ENCODE measurements at regions not wholly inside any gene's neighbourhood (a gene's known extent, or its start where the extent isn't known, plus 50 kb on each side); places are given as distances from the start of the nearest gene placed in this dataset.

GRCh38 chr13:75178436-75178835 lies 303.5 kb downstream of the TBC1D4 start:
- ChIA-PET CTCF (ENCODE audit: partially characterized antibody) (no interaction called here), POLR2A (ENCODE audit: partially characterized antibody) (no interaction called here)
- FAIRE-seq (no peak), DNase-seq (ENCODE audit: low read depth in 1 of 2, low spot score in 2 of 2) (no peak)
- Histone ChIP-seq H3K4me1 (replicated peaks in 1 of 4; ENCODE audit: control insufficient read depth in 3 of 4, insufficient read depth in 4 of 4, low read length in 3 of 4) (no peaks in the 10 kb centered on the region), H3K9me3 (ENCODE audit: insufficient read depth in 2 of 2, low read depth in 1 of 2, low read length in 1 of 2) (no peaks in the 10 kb centered on the region; a peak in 1 of 4 replicates), H2BK15ac (ENCODE audit: low read length) (no peak overlapping the region), H2AFZ (ENCODE audit: low read length) (no peak overlapping the region), H3K79me2 (ENCODE audit: control insufficient read depth in 1 of 2, insufficient read depth in 2 of 2, low read length in 2 of 2) (no peaks in the 10 kb centered on the region), H4K91ac (replicated peaks; ENCODE audit: insufficient read length, low read length) (no peak overlapping the region), H2BK120ac (replicated peaks; ENCODE audit: low read depth, low read length) (no peak overlapping the region), H3K27ac (ENCODE audit: low read depth, low read length) (no peak overlapping the region), H2BK20ac (ENCODE audit: low read length) (no peak overlapping the region), H3K23me2 (ENCODE audit: low read depth, low read length) (no peaks in the 10 kb centered on the region), H3K27me3 (replicated peaks in 1 of 4; ENCODE audit: control insufficient read depth in 3 of 4, extremely low read depth in 1 of 4, insufficient read depth in 3 of 4, low read length in 3 of 4) (no peaks in the 10 kb centered on the region), H3K4me3 (ENCODE audit: extremely low read depth in 1 of 4, insufficient read depth in 2 of 4, low read depth in 3 of 4, low read length in 4 of 4) (no peak overlapping the region), H2BK12ac (ENCODE audit: low read depth, low read length) (no peak overlapping the region), H4K5ac (ENCODE audit: insufficient read length, low read depth, low read length) (no peak overlapping the region), H3K14ac (ENCODE audit: insufficient read length) (no peak overlapping the region), H3K18ac (ENCODE audit: extremely low read depth, low read length) (no peak overlapping the region), H2BK5ac (ENCODE audit: low read depth, low read length) (no peak overlapping the region), H3K4ac (replicated peaks; ENCODE audit: insufficient read length, low read depth, low read length) (no peak overlapping the region), H3K23ac (ENCODE audit: insufficient read length) (no peak overlapping the region), H2AK5ac (ENCODE audit: low read depth, low read length) (no peak overlapping the region), H3K9ac (replicated peaks in 1 of 4; ENCODE audit: extremely low read depth in 1 of 4, low read depth in 3 of 4, low read length in 3 of 4) (no peak overlapping the region), H4K20me1 (replicated peaks in 1 of 2; ENCODE audit: control insufficient read depth in 1 of 2, insufficient read depth in 2 of 2, low read length in 2 of 2) (no peaks in the 10 kb centered on the region), H4K8ac (ENCODE audit: extremely low read depth, insufficient read depth, low read length) (no peak overlapping the region), H3K4me2 (ENCODE audit: insufficient read depth in 1 of 2, low read depth in 2 of 2, low read length in 2 of 2) (no peak overlapping the region), H3K56ac (replicated peaks; ENCODE audit: insufficient read length, low read depth, low read length) (no peak overlapping the region), H3K79me1 (ENCODE audit: low read depth, low read length) (no peaks in the 10 kb centered on the region), H3K36me3 (ENCODE audit: control insufficient read depth in 2 of 4, insufficient read depth in 4 of 4, low read length in 3 of 4) (no peaks in the 10 kb centered on the region)
- WGBS, 2 experiments (ENCODE audit: extremely low coverage in 1 of 2, insufficient coverage in 1 of 2, insufficient read length in 1 of 2, insufficient replicate concordance in 2 of 2, low coverage in 1 of 2, low lambda C conversion rate in 2 of 2, missing lambda C conversion rate in 1 of 2), result 95% methylated on average over 3 of the region's 3 CpGs; no CpG with 5 or more reads in 1 of the 2 experiments
- TF ChIP-seq NANOG (IDR thresholded peaks at IDR 0.05; ENCODE audit: insufficient read depth, low read depth, low read length, poor library complexity, severe bottlenecking) (no peak), SRF (IDR thresholded peaks at IDR 0.05; ENCODE audit: low read depth, low read length) (no peak), POU5F1 (IDR thresholded peaks at IDR 0.05; ENCODE audit: low read depth, low read length) (no peak), SP2 (IDR thresholded peaks at IDR 0.05; ENCODE audit: low read length) (no peak), GTF2F1 (IDR thresholded peaks at IDR 0.05; ENCODE audit: borderline replicate concordance, low read depth, low read length) (no peak), FOSL1 (IDR thresholded peaks at IDR 0.05; ENCODE audit: insufficient read depth, low read depth, low read length) (no peak), KDM5A (IDR thresholded peaks at IDR 0.05; ENCODE audit: low read length) (no peak), GABPA (IDR thresholded peaks at IDR 0.05; ENCODE audit: borderline replicate concordance, insufficient read depth, low read length) (no peak), POLR2A (IDR thresholded peaks at IDR 0.05; ENCODE audit: control extremely low read depth in 1 of 2, low read depth in 2 of 2, low read length in 2 of 2) (no peak), EGR1 (IDR thresholded peaks at IDR 0.05; ENCODE audit: borderline replicate concordance, low read depth, low read length) (no peak), CEBPB (IDR thresholded peaks at IDR 0.05; ENCODE audit: low read depth, low read length) (no peak), JUN (IDR thresholded peaks at IDR 0.05; ENCODE audit: low read depth, low read length) (no peak), BACH1 (IDR thresholded peaks at IDR 0.05; ENCODE audit: low read length) (no peak), CBX8 (IDR thresholded peaks at IDR 0.05; ENCODE audit: borderline replicate concordance, low read depth, low read length) (no peak), SIRT6 (IDR thresholded peaks at IDR 0.05; ENCODE audit: low read length) (no peak), CREB1 (IDR thresholded peaks at IDR 0.05) (no peak)
- TF ChIP-seq, protein P1, sequence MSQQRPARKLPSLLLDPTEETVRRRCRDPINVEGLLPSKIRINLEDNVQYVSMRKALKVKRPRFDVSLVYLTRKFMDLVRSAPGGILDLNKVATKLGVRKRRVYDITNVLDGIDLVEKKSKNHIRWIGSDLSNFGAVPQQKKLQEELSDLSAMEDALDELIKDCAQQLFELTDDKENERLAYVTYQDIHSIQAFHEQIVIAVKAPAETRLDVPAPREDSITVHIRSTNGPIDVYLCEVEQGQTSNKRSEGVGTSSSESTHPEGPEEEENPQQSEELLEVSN (IDR thresholded peaks at IDR 0.05), result no peak
